ENCODE measurements at regions not wholly inside any gene's neighbourhood (a gene's known extent, or its start where the extent isn't known, plus 50 kb on each side); places are given as distances from the start of the nearest gene placed in this dataset.
"Not testable (repeated sequence)": the region's sequence is repeated elsewhere in the genome, so short reads cannot be mapped to it uniquely, and the experiment has no call there.

GRCh38 chr18:10604182-10604581 lies 78.4 kb downstream of the NAPG start:
- TF ChIP-seq CTCF (IDR thresholded peaks at IDR 0.05; ENCODE audit: borderline replicate concordance, extremely low read depth, insufficient read depth), result no peak
- intact Hi-C loops (cut with DNase I), result no loop called here
- Histone ChIP-seq H3K27ac (ENCODE audit: low read depth in 2 of 2, low read length in 2 of 2) (no peak overlapping the region), H3K9me3 (ENCODE audit: control insufficient read depth in 2 of 3, insufficient read depth in 1 of 3, low read length in 3 of 3) (no peaks in the 10 kb centered on the region), H3K4me3 (ENCODE audit: low read length in 3 of 3) (no peak overlapping the region), H3K36me3 (ENCODE audit: control insufficient read depth in 2 of 3, insufficient read depth in 3 of 3, low read length in 3 of 3) (no peaks in the 10 kb centered on the region), H3K4me1 (ENCODE audit: control insufficient read depth in 2 of 3, insufficient read depth in 2 of 3, low read depth in 1 of 3, low read length in 3 of 3) (no peaks in the 10 kb centered on the region), H3K27me3 (ENCODE audit: control insufficient read depth, insufficient read depth, low read length) (no peaks in the 10 kb centered on the region), H3K9ac (ENCODE audit: low read length in 3 of 3) (no peak overlapping the region)
- FAIRE-seq, result no peak
- no peak for DNase-seq

- H3K4me1 ChIP-seq (ENCODE audit: control insufficient read depth in 2 of 3, insufficient read depth in 2 of 3, low read depth in 1 of 3, low read length in 3 of 3); DNase-seq; H3K9me3 ChIP-seq (ENCODE audit: control insufficient read depth in 2 of 3, insufficient read depth in 1 of 3, low read length in 3 of 3); H3K36me3 ChIP-seq (ENCODE audit: control insufficient read depth in 2 of 3, insufficient read depth in 3 of 3, low read length in 3 of 3); H3K27ac ChIP-seq (ENCODE audit: low read depth in 2 of 2, low read length in 2 of 2); H3K4me3 ChIP-seq (ENCODE audit: low read length in 3 of 3); H3K27me3 ChIP-seq (ENCODE audit: control insufficient read depth, insufficient read depth, low read length); intact Hi-C loops (cut with DNase I); FAIRE-seq; H3K9ac ChIP-seq (ENCODE audit: low read length in 3 of 3): not testable (repeated sequence)
Measured at GRCh38 chr18:10606881-10607280, 81.1 kb downstream of the NAPG start.

GRCh38 chr18:10607332-10608248 lies 81.8 kb downstream of the NAPG start:
- H3K36me3 ChIP-seq (ENCODE audit: control insufficient read depth in 2 of 3, insufficient read depth in 3 of 3, low read length in 3 of 3); H3K4me3 ChIP-seq (ENCODE audit: low read length in 3 of 3); FAIRE-seq; H3K9ac ChIP-seq (ENCODE audit: low read length in 3 of 3); H3K27me3 ChIP-seq (ENCODE audit: control insufficient read depth, insufficient read depth, low read length); intact Hi-C loops (cut with DNase I); H3K4me1 ChIP-seq (ENCODE audit: control insufficient read depth in 2 of 3, insufficient read depth in 2 of 3, low read depth in 1 of 3, low read length in 3 of 3); DNase-seq; H3K27ac ChIP-seq (ENCODE audit: low read depth in 2 of 2, low read length in 2 of 2); H3K9me3 ChIP-seq (ENCODE audit: control insufficient read depth in 2 of 3, insufficient read depth in 1 of 3, low read length in 3 of 3): not testable (repeated sequence)

GRCh38 chr18:10608450-10608849 lies 82.6 kb downstream of the NAPG start:
- peak; percentile 45 for FAIRE-seq
- intact Hi-C loops (cut with DNase I); H3K27me3 ChIP-seq (ENCODE audit: control insufficient read depth, insufficient read depth, low read length); H3K36me3 ChIP-seq (ENCODE audit: control insufficient read depth in 2 of 3, insufficient read depth in 3 of 3, low read length in 3 of 3); H3K4me3 ChIP-seq (ENCODE audit: low read length in 3 of 3); H3K27ac ChIP-seq (ENCODE audit: low read depth in 2 of 2, low read length in 2 of 2); H3K4me1 ChIP-seq (ENCODE audit: control insufficient read depth in 2 of 3, insufficient read depth in 2 of 3, low read depth in 1 of 3, low read length in 3 of 3); H3K9me3 ChIP-seq (ENCODE audit: control insufficient read depth in 2 of 3, insufficient read depth in 1 of 3, low read length in 3 of 3); H3K9ac ChIP-seq (ENCODE audit: low read length in 3 of 3); DNase-seq: not testable (repeated sequence)

- intact Hi-C loops (cut with DNase I); H3K4me3 ChIP-seq (ENCODE audit: low read length in 3 of 3); DNase-seq; H3K27ac ChIP-seq (ENCODE audit: low read depth in 2 of 2, low read length in 2 of 2); H3K4me1 ChIP-seq (ENCODE audit: control insufficient read depth in 2 of 3, insufficient read depth in 2 of 3, low read depth in 1 of 3, low read length in 3 of 3); FAIRE-seq; H3K27me3 ChIP-seq (ENCODE audit: control insufficient read depth, insufficient read depth, low read length); H3K9me3 ChIP-seq (ENCODE audit: control insufficient read depth in 2 of 3, insufficient read depth in 1 of 3, low read length in 3 of 3); H3K9ac ChIP-seq (ENCODE audit: low read length in 3 of 3); H3K36me3 ChIP-seq (ENCODE audit: control insufficient read depth in 2 of 3, insufficient read depth in 3 of 3, low read length in 3 of 3): not testable (repeated sequence)
Measured at GRCh38 chr18:10609046-10609445, 83.2 kb downstream of the NAPG start.

- H3K9ac ChIP-seq (ENCODE audit: low read length in 3 of 3); H3K27ac ChIP-seq (ENCODE audit: low read depth in 2 of 2, low read length in 2 of 2); H3K27me3 ChIP-seq (ENCODE audit: control insufficient read depth, insufficient read depth, low read length); H3K4me1 ChIP-seq (ENCODE audit: control insufficient read depth in 2 of 3, insufficient read depth in 2 of 3, low read depth in 1 of 3, low read length in 3 of 3); FAIRE-seq; intact Hi-C loops (cut with DNase I); H3K4me3 ChIP-seq (ENCODE audit: low read length in 3 of 3); DNase-seq; H3K36me3 ChIP-seq (ENCODE audit: control insufficient read depth in 2 of 3, insufficient read depth in 3 of 3, low read length in 3 of 3); H3K9me3 ChIP-seq (ENCODE audit: control insufficient read depth in 2 of 3, insufficient read depth in 1 of 3, low read length in 3 of 3): not testable (repeated sequence)
Measured at GRCh38 chr18:10613226-10613625, 87.4 kb downstream of the NAPG start.

- H3K4me3 ChIP-seq (ENCODE audit: low read length in 3 of 3); FAIRE-seq; H3K9ac ChIP-seq (ENCODE audit: low read length in 3 of 3); DNase-seq; H3K36me3 ChIP-seq (ENCODE audit: control insufficient read depth in 2 of 3, insufficient read depth in 3 of 3, low read length in 3 of 3); H3K4me1 ChIP-seq (ENCODE audit: control insufficient read depth in 2 of 3, insufficient read depth in 2 of 3, low read depth in 1 of 3, low read length in 3 of 3); H3K9me3 ChIP-seq (ENCODE audit: control insufficient read depth in 2 of 3, insufficient read depth in 1 of 3, low read length in 3 of 3); H3K27me3 ChIP-seq (ENCODE audit: control insufficient read depth, insufficient read depth, low read length); H3K27ac ChIP-seq (ENCODE audit: low read depth in 2 of 2, low read length in 2 of 2); intact Hi-C loops (cut with DNase I): not testable (repeated sequence)
Measured at GRCh38 chr18:10616714-10617113, 90.9 kb downstream of the NAPG start.
